ENCODE measurements at regions not wholly inside any gene's neighbourhood (a gene's known extent, or its start where the extent isn't known, plus 50 kb on each side); places are given as distances from the start of the nearest gene placed in this dataset.

- H3K27ac ChIP-seq (ENCODE audit: poor library complexity, severe bottlenecking), result no peak overlapping the region
- H3K9me3 ChIP-seq (ENCODE audit: severe bottlenecking), result no peaks in the 10 kb centered on the region
- H3K4me3 ChIP-seq (ENCODE audit: severe bottlenecking), result no peak overlapping the region
- ATAC-seq (ENCODE audit: low read depth) (no peak), DNase-seq (ENCODE audit: low spot score) (peak; percentile 59)
- H3K27me3 ChIP-seq (ENCODE audit: insufficient read depth, poor library complexity, severe bottlenecking), result no peaks in the 10 kb centered on the region
- TF ChIP-seq, protein P1, sequence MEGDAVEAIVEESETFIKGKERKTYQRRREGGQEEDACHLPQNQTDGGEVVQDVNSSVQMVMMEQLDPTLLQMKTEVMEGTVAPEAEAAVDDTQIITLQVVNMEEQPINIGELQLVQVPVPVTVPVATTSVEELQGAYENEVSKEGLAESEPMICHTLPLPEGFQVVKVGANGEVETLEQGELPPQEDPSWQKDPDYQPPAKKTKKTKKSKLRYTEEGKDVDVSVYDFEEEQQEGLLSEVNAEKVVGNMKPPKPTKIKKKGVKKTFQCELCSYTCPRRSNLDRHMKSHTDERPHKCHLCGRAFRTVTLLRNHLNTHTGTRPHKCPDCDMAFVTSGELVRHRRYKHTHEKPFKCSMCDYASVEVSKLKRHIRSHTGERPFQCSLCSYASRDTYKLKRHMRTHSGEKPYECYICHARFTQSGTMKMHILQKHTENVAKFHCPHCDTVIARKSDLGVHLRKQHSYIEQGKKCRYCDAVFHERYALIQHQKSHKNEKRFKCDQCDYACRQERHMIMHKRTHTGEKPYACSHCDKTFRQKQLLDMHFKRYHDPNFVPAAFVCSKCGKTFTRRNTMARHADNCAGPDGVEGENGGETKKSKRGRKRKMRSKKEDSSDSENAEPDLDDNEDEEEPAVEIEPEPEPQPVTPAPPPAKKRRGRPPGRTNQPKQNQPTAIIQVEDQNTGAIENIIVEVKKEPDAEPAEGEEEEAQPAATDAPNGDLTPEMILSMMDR (IDR thresholded peaks at IDR 0.05; ENCODE audit: poor library complexity, severe bottlenecking), result no peak
- H3K36me3 ChIP-seq (ENCODE audit: low read depth), result no peaks in the 10 kb centered on the region
- peaks cover 7% of the 10 kb centered on the region for H3K4me1 ChIP-seq (ENCODE audit: insufficient read depth, poor library complexity, severe bottlenecking)
Measured at GRCh38 chr17:83199500-83200201, 120.2 kb downstream of the METRNL start.

- TF ChIP-seq, protein P1 (IDR thresholded peaks at IDR 0.05; ENCODE audit: poor library complexity, severe bottlenecking), result no peak
- H3K36me3 ChIP-seq (ENCODE audit: low read depth), result no peaks in the 10 kb centered on the region
- H3K4me3 ChIP-seq (ENCODE audit: severe bottlenecking), result no peak overlapping the region
- no peaks in the 10 kb centered on the region for H3K27me3 ChIP-seq (ENCODE audit: insufficient read depth, poor library complexity, severe bottlenecking)
- no peak overlapping the region for H3K27ac ChIP-seq (ENCODE audit: poor library complexity, severe bottlenecking)
- peak; percentile 42 for DNase-seq (ENCODE audit: low spot score)
- H3K4me1 ChIP-seq (ENCODE audit: insufficient read depth, poor library complexity, severe bottlenecking), result peaks cover 7% of the 10 kb centered on the region
- no peak for ATAC-seq (ENCODE audit: low read depth)
- no peaks in the 10 kb centered on the region for H3K9me3 ChIP-seq (ENCODE audit: severe bottlenecking)
Measured at GRCh38 chr17:83200231-83200699, 120.9 kb downstream of the METRNL start.

DNA sequence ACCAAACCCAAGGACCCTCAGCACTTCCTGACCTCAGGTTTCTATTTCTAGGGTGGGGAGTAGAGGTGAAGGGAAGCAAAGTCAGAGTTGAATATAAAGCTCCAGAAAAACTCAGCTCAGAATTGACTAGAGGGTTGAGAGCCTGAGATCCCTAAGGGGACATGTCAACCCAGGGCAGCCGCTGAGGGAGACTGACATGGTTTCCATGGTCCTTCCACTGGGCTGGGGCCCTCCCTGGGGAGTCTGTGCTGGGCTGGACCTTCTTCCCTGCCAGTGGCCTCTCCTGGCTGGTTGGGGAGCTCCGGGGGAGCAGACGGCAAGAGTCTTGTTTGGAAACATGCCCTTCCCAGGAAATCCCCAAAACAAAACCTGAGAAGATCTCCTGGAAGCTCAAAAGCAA lies 121.3 kb downstream of the METRNL start:
- H3K27me3 ChIP-seq (ENCODE audit: insufficient read depth, poor library complexity, severe bottlenecking), result no peaks in the 10 kb centered on the region
- no peak overlapping the region for H3K27ac ChIP-seq (ENCODE audit: poor library complexity, severe bottlenecking)
- peaks cover 7% of the 10 kb centered on the region for H3K4me1 ChIP-seq (ENCODE audit: insufficient read depth, poor library complexity, severe bottlenecking)
- DNase-seq (ENCODE audit: low spot score), result peak; percentile 38
- no peak overlapping the region for H3K4me3 ChIP-seq (ENCODE audit: severe bottlenecking)
- no peak for ATAC-seq (ENCODE audit: low read depth)
- H3K9me3 ChIP-seq (ENCODE audit: severe bottlenecking), result no peaks in the 10 kb centered on the region
- TF ChIP-seq, protein P1 (IDR thresholded peaks at IDR 0.05; ENCODE audit: poor library complexity, severe bottlenecking), result no peak
- H3K36me3 ChIP-seq (ENCODE audit: low read depth), result no peaks in the 10 kb centered on the region

DNA sequence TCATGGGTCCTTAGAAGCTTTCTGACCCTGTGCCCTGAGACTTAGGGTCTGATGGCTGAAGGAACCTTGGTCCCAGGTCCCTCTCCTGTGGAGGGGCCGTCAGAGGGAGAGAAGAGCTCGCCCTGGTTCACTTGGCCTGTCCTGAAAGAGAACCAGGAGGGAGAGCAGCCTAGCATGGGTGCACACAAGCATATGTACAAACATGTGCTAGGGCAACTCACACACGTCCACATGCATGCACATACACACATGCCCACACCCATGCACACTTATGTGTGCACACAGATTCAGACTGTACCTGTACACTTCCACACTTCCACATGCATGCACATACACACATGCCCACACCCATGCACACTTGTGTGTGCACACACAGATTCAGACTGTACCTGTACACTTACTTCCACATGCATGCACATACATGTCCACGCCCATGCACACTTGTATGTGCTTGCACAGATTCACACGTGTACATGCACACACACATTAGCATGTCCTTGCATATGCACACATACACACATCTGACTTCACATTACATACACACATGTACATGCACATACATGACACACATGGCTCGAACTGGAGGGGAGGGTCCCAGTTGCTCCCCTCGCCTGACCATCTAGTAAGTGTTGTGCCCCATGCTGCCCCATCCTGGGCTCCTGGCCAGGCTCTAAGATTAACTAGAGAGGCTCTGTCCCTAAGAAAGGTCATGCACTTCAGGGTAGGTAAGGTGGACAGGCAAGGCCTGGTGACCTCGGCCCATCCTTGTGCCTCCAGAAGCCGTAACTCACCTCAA lies 122.0 kb downstream of the METRNL start:
- H3K4me1 ChIP-seq (ENCODE audit: insufficient read depth, poor library complexity, severe bottlenecking), result peaks cover 7% of the 10 kb centered on the region
- H3K36me3 ChIP-seq (ENCODE audit: low read depth), result no peaks in the 10 kb centered on the region
- H3K27ac ChIP-seq (ENCODE audit: poor library complexity, severe bottlenecking), result no peak overlapping the region
- ATAC-seq (ENCODE audit: low read depth) (no peak), DNase-seq (ENCODE audit: low spot score) (no peak)
- H3K4me3 ChIP-seq (ENCODE audit: severe bottlenecking), result no peak overlapping the region
- TF ChIP-seq, protein P1 (IDR thresholded peaks at IDR 0.05; ENCODE audit: poor library complexity, severe bottlenecking), result no peak
- H3K27me3 ChIP-seq (ENCODE audit: insufficient read depth, poor library complexity, severe bottlenecking), result no peaks in the 10 kb centered on the region
- H3K9me3 ChIP-seq (ENCODE audit: severe bottlenecking), result no peaks in the 10 kb centered on the region
